AG04449 (cell line): ENCODE measurements at regions not wholly inside any gene's neighbourhood (a gene's known extent, or its start where the extent isn't known, plus 50 kb on each side); places are given as distances from the start of the nearest gene placed in this dataset.

Experiments used
- CTCF ChIA-PET: fragments of 350-600 bp; formaldehyde crosslinking; extraction: SDS; loops from one replicate; lab custom pipeline; 2021; ENCODE audit warnings: antibody characterized with exemption; lab: Yijun Ruan, JAX
- POLR2A ChIA-PET: fragments of 400-600, 350-600 bp; formaldehyde crosslinking; extraction: SDS; loops from one replicate; lab custom pipeline; 2020; ENCODE audit warnings: antibody characterized with exemption, inconsistent platforms; lab: Yijun Ruan, JAX
- DNase-seq: peaks from one replicate; pipeline ENCODE4 v3.0.0-alpha.2; 2010; ENCODE audit warnings: low read depth, low spot score
- H3K4me3 ChIP-seq: 2 replicates; pipeline ENCODE4 v1.5.1; 2011; ENCODE audit warnings: low read depth, mild to moderate bottlenecking, control low read depth, low read length
- CTCF ChIP-seq: IDR thresholded peaks from one replicate; pipeline ENCODE4 v1.5.1; 2011; ENCODE audit warnings: mild to moderate bottlenecking, moderate library complexity, low read length, control low read depth, inconsistent platforms; ENCODE audit not compliant: insufficient read depth; ENCODE audit errors: missing control alignments

DNA sequence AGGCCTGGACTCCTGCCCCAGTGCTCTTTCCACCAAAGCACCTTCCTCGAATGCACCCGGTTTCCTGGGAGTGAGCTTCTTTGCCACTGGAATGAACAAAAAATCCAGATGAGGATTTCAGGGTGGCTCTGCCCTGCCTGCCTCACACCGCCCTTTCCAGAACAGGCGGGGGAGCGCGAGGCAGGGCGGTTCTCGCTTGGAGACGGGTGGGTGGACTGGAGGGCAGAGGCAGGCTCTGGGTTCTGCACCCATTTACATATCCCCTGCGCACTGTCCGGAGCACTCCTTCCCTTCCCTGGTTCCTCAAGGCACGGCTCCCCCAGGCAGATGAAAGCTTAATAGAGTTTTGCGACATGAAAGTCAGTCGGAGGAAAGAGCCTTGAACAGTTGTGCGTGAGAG is 69.7 kb upstream of the DLK1 start:
- ChIA-PET CTCF (interaction anchor here (0.8 to 19.7 kb wide), 11 partner anchors 7 to 578 kb away, joined by 3 to 497 read pairs (median 11); partner anchors contain the start of gene WDR25), POLR2A (interaction anchor here (0.6 kb wide), 1 partner anchor 280 kb away, joined by 3 read pairs; no protein-coding TSS in a partner anchor)
- DNase-seq, result no peak
- TF ChIP-seq CTCF, result no peak
- H3K4me3 ChIP-seq, result no peak overlapping the region

DNA sequence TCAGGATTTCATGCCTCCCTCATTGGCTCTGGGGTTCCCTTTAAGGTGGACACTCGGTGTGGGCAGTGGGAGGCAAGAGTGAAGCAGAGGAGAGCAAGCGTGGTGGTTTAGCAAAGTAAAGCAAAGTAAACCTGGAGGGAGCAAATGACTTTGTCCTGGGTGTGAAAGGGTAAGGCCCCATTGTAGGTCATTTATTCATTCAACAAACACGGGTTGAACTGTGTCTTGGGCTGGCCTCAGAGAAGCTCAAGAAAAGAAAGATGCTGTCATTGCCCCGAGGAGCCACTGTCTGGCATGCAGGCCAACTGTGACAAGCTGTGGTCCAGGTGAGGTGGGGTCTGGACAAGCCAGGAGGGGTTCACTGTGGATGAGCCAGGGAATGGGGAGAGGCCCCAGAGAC is 68.9 kb upstream of the DLK1 start:
- CTCF ChIA-PET, result interaction anchor here (0.8 to 19.7 kb wide), 7 partner anchors 9 to 577 kb away, joined by 3 to 497 read pairs (median 11); partner anchors contain the start of gene WDR25
- H3K4me3 ChIP-seq, result no peak overlapping the region
- POLR2A ChIA-PET, result no interaction called here
- DNase-seq, result no peak
- no peak for TF ChIP-seq CTCF

DNA sequence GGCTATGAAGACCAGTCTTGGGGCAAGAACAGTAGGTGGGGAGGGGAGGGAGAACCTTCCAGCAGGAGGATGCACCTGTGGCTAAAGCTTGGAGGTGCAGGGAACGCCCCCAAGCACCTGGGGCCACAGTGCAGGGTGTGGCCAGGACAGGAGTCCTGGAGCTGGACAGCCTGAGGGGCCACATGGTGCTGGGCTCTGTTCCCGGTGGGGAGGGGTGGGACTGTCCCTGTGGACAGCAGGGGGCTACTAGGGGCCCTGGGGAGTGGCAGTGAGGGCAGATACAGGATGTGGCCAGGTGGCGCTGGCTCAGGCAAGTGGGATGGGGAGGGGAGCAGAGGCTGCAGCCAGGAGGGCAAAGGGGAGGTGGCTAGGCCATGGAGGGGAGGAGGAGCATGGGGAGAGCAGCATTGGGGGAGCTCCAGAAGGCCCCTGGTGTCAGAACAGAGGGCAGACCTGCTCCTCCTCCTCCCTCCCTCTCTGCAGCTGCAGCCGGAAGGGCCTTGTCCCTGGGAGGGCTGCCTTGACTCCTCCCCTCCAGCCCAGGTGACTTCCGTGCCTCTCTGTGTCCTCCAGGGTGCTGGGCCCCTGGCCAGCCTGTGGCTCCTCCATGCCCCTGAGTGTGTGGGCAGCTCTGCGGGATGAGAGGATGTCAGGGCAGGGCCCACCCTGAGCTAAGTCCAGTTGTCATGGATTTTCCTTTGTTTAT is 68.4 kb upstream of the DLK1 start:
- DNase-seq, result no peak
- H3K4me3 ChIP-seq, result no peak overlapping the region
- ChIA-PET CTCF (interaction anchor here (1.1 to 19.7 kb wide), 6 partner anchors 9 to 274 kb away, joined by 4 to 497 read pairs (median 28); partner anchors contain the start of gene WDR25), POLR2A (no interaction called here)
- no peak for TF ChIP-seq CTCF

DNA sequence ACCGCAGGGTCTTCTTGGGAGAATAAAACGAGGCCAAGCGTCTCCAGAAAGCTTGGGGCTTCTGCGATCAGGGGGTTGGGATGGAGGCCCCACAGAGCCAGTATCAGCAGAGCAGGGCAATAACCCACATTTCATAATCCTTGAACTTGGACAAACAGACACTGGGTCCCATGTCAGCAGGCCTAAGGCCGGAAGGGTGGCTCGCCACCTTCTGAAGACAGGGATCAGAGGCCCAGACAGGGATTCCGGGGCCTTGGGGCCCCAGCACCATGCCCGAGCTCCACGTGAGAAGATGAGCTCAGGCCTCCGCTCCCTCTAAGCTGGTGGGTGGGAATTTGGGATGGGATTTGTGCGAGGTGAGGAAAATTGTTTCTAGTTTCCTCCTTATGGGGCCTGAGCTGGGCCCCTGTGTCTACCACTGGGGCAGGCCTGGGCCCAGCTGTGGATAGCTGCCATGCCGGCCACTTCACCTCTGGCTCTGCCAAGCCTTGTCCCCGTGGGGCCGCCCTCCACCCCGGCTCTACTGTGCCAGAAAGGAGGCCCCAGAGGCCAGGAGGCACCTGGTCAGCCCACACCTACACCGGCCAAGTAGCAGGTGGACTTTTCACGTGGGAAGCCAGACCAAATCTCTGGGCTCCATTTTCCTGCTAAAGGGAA is 67.2 kb upstream of the DLK1 start:
- POLR2A ChIA-PET, result interaction anchor here (0.6 kb wide), 1 partner anchor 166 kb away, joined by 4 read pairs; no protein-coding TSS in a partner anchor
- CTCF ChIA-PET, result interaction anchor here (1.2 to 19.7 kb wide), 4 partner anchors 14 to 276 kb away, joined by 4 to 497 read pairs (median 83); partner anchors contain the start of gene WDR25
- DNase-seq, result no peak
- TF ChIP-seq CTCF, result no peak
- H3K4me3 ChIP-seq, result no peak overlapping the region

DNA sequence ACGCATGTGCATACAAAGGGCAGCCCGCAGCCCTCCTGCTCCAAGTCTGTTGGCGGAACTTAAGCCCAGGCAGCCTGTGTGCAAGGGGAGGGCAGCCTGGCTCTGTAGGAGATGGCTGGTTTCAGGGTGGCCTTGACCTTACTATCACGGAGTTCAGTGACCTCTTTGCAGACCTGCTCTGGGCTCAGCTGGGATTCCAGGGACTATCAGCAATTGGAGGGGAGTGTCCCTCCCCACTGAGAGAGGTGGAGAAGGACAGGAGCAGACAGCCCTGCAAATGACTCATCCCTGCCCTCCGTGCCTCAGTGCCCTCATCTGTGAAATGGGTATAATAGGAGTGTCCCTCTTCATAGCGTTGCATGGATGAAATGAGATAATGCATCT is 66.2 kb upstream of the DLK1 start:
- DNase-seq, result no peak
- ChIA-PET POLR2A (no interaction called here), CTCF (interaction anchor here (1.3 to 19.7 kb wide), 5 partner anchors 11 to 575 kb away, joined by 4 to 497 read pairs (median 121); partner anchors contain the start of gene WDR25)
- no peak for TF ChIP-seq CTCF
- no peak overlapping the region for H3K4me3 ChIP-seq
